NCI-H526 (cell line): ENCODE measurements at regions not wholly inside any gene's neighbourhood (a gene's known extent, or its start where the extent isn't known, plus 50 kb on each side); places are given as distances from the start of the nearest gene placed in this dataset.
"Not testable (repeated sequence)": the region's sequence is repeated elsewhere in the genome, so short reads cannot be mapped to it uniquely, and the experiment has no call there.

ENCODE experiments used
- DNase-seq, 2 experiments: peaks; one replicate each; lab custom pipeline; 2025; lab: John Stamatoyannopoulos, UW

DNA sequence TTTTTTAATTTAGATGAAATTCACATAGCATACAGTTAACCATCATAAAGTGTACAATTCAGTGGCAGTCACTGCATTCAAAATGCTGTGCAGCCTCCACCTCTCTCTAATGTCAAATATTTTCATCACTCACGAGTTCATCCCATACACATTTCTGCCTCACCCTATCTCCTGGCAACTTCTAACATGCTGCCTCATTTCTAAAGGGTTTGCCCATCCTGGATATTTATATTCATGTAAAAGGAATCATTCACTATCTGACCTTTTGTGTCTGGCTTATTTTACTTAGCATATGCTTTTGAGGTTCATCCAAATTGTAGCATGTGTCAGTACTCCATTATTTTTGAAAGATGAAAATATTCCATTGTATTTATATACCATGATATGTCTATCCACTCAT, 286.9 kb upstream of the VSTM2A start:
- DNase-seq = no peak

DNA sequence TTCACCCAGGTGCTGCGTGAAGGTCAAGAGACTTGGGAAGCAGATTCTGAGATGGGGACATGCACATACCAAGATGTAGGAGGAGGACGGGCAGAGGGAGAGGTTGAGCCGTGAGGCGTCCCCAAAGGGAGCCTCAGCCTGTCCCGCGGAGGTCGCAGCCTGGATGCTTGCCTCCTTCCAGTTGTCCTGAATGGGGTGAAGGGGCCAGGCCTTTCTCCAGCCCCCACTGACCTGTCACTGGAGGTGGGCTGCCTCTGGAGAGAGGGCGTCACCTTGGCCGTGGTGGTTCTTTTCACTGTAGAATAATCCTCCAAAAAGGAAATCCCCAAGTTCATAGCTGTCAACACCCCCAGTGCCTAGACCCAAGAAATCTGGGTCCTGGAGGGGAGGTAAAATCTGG, 283.0 kb upstream of the VSTM2A start:
- no peak for DNase-seq

DNA sequence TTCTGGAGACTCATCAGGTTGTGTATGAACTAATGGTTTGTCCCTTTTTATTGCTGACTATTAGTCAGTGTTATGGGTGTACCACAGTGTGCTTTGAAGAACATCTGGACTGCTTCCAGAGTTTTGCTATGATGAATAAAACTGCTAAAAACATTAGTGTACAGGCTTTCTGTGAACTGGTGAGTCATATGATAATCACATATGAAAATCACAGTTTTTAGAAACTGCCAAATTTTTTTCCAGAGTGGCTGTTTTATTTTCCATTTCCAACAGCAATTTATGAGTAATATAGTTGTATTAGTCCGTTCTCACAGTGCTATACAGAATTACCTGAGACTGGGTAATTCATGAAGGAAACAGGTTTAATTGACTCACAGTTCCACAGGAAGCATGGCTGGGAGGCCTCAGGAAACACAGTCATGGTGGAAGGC, 281.2 kb upstream of the VSTM2A start:
- no peak for DNase-seq

DNA sequence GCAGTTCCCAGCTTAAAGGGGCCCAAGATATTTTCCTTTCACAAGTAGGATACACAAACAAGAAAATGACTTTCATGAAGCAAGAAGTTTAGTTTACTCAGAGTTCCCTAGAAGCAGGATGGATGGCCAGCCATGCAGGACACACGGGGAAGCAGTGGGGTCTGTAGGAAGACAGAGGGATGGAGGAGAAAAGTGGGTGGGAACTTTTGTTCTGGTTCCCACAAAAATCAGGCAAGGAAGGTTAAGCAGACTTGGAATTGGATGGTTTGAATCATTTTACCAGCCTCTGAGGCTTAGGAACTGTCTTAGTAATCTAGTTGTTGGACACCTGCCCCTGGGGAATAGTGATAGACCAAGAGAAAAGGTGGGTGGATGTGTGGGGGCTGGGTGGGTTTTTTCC, 263.3 kb upstream of the VSTM2A start:
- no peak for DNase-seq

DNA sequence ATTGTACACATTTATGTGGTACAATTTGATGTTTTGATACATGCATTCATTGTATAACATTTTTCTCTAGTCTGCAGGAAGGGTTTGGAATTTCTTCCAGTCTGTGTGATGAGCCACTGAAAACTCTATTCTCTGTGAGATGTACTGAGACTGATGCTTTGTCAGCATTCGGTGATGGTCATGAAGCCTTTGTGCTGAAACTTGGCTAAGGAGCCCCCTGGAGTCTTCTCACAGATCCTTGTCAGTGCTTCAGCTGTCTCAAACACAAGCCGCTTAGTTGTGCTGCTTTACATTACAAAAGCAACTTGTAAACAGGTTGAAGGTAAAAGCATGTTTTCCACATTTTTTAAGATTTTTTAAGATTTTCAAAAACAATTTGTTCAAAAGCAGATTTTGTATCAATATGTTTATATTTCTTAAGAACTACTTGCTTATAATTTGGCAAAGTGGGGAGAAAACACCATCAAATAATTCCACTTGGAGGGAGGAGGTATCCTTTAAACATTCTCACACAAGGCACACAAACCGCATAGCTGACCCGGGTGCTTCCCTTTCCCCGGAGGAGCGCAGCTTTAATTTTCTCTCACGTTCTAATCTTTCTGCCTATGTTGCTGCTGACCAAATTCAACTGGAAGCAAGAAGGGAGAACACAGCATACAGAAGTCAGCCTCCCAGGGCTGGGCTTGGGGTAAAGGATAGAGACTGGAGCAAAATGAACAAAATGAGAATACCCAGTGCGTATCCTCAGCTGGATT, 249.8 kb upstream of the VSTM2A start:
- DNase-seq = no peak

DNA sequence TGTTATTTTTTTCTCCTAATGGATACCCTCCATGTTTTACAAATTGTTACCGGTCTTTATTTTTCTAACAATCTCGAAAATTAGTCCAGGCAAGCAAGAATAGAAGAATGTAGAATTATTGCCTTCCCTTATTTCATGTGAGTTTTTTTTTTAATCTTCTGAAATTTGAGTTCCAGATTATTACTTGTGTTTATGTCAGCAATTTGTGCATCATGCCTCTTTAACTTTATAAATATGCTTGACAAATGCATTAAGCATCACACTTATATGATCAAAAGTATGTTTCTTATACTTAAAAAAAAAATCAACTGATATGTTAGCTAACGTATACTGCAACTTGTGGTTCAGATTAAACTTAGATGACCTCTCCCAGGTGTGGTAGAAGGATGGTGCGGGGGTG, 242.7 kb upstream of the VSTM2A start:
- no peak for DNase-seq

DNA sequence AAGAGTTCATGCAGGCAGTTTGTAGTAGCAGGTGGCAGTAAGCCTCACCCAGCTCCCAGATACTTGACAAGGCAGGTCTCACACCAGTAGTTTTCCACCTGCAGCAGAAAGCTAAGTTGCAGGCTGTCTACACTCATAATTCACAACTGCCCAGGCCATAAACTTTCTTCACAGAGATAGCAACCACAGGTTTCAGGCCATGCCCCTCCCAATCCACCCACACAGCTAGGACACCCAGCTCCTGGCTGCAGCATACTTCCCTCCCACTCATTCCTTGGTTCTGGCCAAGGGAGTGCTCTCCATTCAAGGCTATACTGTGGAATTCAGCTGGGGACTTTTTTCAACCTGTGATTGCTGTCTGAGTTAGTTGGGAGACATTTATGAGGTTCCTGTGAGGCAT, 226.2 kb upstream of the VSTM2A start:
- not testable (repeated sequence) for DNase-seq

DNA sequence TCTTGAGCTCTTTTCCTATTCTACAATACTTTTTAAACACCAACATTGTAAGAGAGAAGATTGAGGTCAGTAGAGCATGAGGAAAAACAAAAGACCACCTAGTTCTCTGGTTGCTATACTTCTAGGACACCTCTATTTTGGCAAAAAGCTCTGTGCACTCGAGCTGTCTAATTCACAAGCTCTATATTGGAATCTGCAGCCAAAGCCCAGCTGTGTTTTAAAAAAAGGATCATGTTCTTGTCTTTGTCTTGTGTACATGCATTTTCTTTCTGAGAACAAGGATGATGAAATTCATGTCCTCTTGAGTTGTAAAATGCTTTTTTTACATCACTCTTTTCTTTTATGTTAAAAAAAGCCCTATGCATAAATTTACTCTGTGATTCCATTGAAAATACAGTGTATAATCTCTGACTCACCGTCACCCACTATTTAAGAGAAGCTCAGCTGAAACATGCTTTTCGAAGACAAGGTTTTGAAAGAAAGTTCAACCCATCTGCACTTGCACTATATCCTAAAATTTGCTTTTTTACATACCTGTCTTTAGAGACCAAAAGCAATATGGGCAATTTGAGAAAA, 215.5 kb upstream of the VSTM2A start:
- DNase-seq = no peak

DNA sequence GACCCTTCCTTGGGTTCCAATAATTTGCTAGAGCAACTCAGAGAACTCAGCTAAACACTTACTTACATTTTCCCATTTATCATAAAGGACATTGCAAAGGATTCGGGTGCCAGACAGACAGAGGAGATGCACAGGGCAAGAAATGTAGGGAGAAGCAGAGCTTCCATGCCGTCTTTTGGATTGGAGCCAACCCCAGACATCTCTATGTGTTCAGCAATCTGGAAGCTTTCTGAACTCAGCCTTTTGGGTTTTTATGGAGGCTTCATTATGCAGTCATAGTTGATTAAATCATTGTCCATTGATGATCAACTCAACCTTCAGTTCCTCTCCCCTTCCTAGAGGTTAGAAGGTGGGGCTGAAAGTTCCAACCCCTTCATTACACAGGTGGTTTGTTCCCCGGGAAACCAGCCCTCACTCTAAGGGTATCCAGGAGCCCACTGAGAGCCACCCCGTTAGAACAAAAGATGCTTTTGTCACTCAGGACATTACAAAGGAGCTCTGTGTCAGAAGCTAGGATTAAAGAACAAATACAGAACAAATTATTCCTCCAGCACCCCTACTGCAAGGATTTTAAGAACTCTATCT, 211.9 kb upstream of the VSTM2A start:
- DNase-seq = no peak

DNA sequence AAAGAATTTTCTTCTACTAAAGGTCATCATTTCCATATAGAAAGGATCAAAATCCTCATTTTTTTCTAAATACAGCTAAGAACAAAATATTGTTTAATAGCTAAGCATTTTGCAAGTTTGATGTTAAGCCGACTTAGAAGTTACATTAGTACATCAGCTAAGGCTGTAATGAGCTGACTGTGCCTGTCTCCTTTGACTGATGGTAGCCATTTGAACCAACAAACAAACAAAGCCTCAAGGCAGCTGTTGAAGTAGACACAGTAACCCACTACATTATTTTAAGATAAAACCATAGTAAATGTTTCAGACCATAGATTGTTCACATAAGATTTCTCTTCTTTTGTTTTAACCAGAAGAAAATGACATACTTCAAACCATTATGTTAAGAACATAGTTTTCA, 210.9 kb upstream of the VSTM2A start:
- DNase-seq = no peak

DNA sequence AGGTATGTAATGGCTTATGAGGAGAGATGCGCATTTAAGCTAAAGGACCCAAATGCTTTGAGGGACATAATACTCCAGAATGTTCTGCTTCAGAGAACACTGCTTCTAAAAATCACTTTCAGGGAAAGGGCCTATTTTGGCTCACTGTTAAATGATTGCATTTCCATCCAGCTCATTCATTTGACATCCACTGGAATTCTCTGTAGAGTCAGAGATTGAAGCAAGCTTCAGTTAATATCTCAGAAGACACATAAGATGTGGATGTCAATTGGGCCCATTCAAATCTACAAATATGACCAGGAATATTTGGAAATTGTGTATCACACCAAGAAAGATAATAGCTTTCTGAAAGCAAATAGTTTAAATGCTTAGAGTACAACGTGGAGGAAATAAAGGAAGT, 209.9 kb upstream of the VSTM2A start:
- DNase-seq = no peak

DNA sequence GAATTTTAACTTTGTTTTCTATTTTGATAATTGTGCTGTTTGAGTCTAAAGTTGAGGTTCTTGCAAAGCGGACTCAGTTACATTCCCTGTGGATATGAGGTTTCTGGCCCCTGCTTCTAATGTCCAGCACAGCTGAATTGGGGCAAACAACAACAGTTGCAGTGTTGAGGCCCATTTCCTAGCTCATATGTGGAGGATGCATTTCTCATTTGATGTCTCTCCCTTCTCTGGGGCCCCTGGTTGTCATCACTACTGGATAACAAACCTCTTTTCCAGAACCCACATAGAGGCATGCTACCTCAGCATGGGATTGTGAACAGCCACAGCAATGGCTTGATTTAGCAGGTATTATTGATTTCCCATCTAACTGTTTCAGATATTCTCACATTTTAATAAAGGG, 208.2 kb upstream of the VSTM2A start:
- DNase-seq = no peak

DNA sequence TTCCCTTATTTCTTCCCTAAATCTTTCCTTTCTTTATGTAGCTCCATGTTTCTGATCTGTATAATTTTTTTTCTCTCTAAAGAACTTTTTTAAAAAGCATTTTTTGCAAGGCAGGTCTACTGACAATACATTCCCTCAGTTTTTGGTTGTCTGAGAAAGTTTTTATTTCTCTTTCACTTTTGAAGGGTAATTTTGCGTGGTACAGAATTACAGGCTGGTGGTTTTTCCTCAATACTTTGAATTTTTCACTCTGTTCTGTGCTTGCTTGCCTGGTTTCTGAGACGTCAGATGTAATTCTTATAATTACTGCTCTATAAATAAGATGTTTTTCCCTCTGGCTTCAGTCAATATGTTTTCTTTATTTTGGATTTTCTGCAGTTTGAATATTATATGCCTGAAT, 205.4 kb upstream of the VSTM2A start:
- DNase-seq = no peak

DNA sequence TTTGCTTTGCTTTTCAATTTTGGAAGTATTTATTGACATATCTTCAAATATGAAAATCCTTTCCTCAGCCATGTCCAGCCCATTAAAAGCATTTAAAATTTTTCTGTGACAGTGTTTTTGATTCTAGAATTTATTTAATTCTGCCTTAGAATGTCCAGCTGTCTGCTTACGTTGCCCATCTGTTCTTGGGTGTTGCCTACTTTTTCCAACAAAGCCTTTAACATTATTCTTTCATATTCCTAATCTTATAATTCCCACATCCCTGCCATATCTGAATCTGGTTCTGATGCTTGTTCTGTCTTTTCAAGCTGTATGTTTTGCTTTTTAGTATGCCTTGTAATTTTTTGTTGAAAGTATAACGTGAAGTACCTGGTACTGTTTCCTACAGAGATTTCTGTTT, 204.7 kb upstream of the VSTM2A start:
- no peak for DNase-seq

DNA sequence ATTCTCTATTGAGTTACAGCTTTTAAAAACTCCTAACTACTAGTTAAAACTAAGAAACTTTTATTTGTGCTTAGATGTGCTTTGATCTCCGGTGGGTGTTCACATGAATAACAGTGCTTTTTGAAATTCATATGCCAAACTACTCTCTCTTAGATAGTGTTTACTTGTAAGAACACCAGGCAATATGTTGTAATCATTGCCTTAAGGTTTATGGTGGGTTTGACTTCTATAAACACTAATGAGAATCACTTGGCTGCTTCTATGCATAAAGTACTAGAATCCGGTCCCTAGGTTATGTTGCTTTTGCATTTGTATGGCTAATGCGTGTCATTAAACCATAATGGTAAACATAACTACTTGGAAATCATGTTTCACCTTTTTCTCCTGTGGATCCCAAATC, 203.9 kb upstream of the VSTM2A start:
- no peak for DNase-seq

DNA sequence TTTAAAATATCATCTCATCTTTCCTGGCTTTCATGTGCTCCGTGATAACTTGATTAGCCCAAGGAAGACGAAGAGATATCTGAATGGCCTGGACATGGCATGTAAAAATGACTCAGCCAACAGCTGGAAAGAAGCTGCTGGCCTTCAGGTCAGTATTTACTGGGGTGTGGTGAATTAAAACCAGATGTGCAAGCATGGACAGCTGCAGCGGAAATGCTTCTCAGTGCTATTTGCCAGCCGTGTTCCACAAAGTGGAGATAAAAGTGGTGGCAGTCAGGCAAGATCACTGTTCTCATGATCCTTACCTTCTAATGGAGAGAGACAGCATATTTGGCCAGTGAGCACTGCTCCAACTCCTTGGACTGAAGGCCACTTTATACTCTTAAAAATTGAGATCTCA, 203.1 kb upstream of the VSTM2A start:
- no peak for DNase-seq

DNA sequence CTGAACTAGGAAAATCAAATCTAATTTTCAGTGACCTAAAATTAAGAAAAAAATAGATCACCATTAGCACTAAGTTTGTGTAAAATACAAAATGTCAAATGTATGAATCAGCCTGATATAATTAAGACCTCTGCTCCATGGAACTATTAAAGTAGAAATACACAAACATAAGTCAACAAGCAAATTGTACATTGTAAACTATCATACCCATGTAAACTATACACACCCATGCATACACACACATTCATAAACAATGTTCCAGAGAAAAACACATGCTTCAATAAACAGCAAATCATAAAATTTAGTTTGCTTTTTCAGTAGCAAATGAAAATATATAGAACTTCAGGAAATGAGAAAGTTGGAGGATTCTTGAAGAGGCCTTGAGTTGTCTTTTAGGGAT, 199.7 kb upstream of the VSTM2A start:
- no peak for DNase-seq

DNA sequence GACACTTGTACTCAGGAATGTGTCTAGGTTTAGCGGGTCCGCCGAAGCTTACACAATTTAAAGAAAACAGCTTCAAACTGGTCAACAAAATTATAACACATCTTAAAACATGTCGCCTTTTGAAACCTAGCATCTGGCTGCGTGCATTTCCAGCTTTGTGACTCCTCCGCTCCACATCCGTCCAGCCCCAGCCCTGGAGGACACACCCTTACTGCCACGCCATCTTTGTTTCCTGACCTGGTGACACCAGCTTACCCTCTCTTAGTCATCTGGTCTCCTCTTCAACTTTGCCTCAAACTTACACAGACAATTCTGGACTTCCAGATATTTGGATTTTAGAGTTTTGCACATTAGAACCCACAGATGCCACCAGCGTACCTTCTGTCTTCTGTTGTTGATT, 198.7 kb upstream of the VSTM2A start:
- no peak for DNase-seq

DNA sequence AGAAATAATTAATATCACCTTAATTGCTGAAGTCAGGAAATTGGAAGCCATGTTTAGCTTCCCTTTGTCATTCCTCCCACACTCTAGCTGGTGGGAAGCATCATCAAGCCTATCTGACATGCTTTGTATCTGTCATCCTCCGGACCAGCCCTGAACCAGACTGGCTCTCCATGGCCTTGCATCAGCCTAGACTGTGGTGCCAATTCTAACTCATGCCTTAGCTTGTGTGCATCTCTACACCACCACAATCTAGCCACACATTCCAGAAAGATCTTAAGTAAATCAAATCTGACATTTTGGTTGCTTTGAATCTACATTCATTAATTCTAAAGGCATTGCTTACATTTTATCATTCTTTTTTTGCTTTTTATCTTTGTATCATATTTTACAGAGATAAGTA, 196.4 kb upstream of the VSTM2A start:
- no peak for DNase-seq

DNA sequence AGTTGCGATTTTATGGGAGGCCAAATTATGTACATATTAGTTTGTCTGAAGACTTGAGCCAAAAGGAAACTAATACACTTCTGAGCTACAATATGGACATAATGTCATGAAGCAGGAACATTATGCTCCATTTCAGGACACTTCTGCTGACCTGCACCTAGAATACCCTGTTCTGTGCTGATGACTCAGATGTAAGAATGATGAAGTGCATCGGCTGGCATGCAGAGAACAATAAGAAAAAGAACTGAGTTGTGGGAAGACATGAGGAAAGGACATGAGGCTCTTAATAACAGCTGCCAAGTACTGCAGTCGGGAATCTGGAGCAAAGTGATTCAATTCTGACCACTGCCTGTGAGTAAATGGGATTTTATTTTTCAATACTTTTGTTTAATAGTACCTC, 192.9 kb upstream of the VSTM2A start:
- no peak for DNase-seq

DNA sequence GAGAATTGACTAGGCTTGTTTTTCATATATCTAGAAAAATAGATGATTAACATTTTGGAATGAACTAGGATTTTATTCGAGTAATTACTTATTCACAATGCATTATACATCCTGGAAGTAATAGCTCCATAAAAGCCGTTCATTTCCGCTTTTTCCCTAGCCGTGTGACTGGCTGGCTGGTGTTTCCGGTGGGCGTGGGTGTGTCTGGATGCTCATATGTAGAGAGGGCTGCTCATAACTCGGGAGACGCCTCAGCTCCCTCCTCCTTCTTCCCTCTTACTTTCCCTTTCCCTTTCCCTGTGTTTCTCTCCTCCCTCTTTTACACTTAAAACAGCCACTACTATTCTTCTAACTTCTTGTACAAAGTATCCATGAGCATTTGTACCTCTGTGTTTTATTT, 187.7 kb upstream of the VSTM2A start:
- DNase-seq = no peak

DNA sequence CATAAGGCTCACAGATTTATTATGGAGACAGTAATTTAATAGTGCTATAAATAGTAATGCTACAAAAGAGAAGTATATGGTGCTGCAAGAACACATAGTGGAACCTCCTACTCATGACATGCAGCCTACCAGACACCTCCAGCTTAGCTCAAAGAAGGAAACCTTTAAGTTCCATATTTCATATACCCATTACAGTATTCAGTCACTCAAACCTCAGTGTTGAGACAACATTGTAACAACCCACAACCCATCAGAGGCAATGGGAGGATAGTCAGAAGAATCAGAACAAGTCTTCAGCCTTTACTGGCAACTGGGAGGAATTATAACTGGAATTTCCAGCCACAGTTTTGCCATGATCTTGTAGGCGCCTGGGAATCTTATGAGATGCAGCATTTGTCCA, 186.3 kb upstream of the VSTM2A start:
- DNase-seq = no peak

DNA sequence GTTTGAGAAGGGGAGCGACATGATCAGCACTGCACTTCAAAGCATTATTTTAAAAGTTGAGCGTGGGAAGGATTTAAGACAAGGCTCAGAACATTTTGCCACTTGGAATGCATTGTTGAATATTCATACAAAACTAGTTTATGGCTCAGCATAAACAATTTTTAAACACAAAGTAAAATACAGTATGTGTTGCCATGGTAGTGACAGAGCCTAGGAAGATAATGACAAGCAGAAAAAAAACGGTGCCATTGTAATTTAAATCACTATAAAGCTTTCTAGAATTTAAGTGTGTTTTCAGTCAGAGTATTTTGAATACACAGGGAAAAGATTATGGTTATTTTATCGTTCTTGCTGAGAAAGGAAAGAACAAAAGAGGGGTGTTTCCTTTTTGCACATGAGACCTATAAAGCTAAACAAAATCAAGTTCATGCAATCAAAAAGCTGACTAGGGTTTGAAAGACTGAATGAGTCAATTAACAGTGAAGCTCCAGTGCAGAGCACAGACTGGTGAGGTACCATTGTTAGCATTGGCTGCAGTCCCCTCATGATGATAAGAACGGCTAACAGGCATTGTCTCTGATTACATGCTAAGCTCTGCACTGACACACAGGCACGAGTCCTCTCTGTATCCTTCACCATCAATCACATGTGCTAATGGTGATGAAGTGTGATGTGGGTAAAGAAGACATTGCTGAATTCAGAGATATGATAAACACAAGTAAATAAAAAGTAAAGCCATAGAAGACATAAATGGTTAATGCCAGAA, 181.9 kb upstream of the VSTM2A start:
- DNase-seq = no peak
